AG04449 (cell line): ENCODE measurements at regions not wholly inside any gene's neighbourhood (a gene's known extent, or its start where the extent isn't known, plus 50 kb on each side); places are given as distances from the start of the nearest gene placed in this dataset.

Source experiments
- CTCF ChIA-PET: fragments of 350-600 bp; formaldehyde crosslinking; extraction: SDS; loops from one replicate; lab custom pipeline; 2021; ENCODE audit warnings: antibody characterized with exemption; lab: Yijun Ruan, JAX
- POLR2A ChIA-PET: fragments of 400-600, 350-600 bp; formaldehyde crosslinking; extraction: SDS; loops from one replicate; lab custom pipeline; 2020; ENCODE audit warnings: antibody characterized with exemption, inconsistent platforms; lab: Yijun Ruan, JAX
- DNase-seq: peaks from one replicate; pipeline ENCODE4 v3.0.0-alpha.2; 2010; ENCODE audit warnings: low read depth, low spot score
- H3K4me3 ChIP-seq: 2 replicates; pipeline ENCODE4 v1.5.1; 2011; ENCODE audit warnings: low read depth, mild to moderate bottlenecking, control low read depth, low read length
- CTCF ChIP-seq: IDR thresholded peaks from one replicate; pipeline ENCODE4 v1.5.1; 2011; ENCODE audit warnings: mild to moderate bottlenecking, moderate library complexity, low read length, control low read depth, inconsistent platforms; ENCODE audit not compliant: insufficient read depth; ENCODE audit errors: missing control alignments

DNA sequence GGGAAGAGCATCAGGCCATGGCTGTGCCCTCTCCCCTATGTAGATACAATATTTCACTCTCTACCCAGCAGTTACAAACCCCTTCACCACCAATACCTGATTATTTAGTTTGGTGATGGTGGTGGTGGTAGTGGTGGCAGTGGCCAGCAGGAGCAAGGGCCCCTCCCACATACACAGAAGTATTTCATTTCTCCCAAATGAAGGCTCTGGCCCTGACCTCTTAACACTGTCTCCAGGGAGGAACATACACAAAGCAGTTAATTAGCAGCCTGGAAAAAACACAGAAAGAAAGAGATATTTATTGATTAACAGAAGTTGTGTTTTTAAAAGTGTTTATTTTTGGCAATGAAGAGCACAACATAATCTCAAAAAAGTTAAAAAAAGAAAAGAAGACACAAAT, 212.7 kb upstream of the SAMSN1 start:
- POLR2A ChIA-PET, result no interaction called here
- H3K4me3 ChIP-seq, result no peak overlapping the region
- no peak for TF ChIP-seq CTCF
- DNase-seq, result no peak
- CTCF ChIA-PET, result no interaction called here

GRCh38 chr21:14757533-14758327, 211.6 kb upstream of the SAMSN1 start:
- no peak for TF ChIP-seq CTCF
- no peak overlapping the region for H3K4me3 ChIP-seq
- DNase-seq, result no peak
- ChIA-PET POLR2A (no interaction called here), CTCF (no interaction called here)

- no peak overlapping the region for H3K4me3 ChIP-seq
- no peak for DNase-seq
- ChIA-PET POLR2A (no interaction called here), CTCF (interaction anchor here (0.6 kb wide), 1 partner anchor 22 kb away, joined by 3 read pairs; no protein-coding TSS in a partner anchor)
- TF ChIP-seq CTCF, result no peak
Observed at GRCh38 chr21:14755086-14755485, 209.0 kb upstream of the SAMSN1 start.

DNA sequence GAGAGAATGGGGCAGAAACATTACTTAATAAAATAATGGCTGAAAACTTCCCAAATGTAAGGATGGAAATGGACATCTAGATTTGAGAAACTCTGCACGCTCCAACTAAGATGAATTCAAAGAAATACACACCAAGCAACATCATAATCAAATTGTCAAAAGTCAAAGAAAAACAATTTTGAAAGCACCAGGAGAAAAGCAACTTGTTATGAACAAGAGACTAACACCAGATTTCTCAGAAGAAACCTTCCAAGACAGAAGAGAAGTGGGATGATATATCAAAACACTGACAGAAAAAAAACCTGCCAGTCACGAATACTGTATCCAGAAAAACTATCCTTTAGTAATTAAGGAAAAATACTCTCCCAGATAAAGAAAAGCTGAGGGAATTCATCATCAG, 208.6 kb upstream of the SAMSN1 start:
- CTCF ChIA-PET, result no interaction called here

GRCh38 chr21:14754259-14754604, 208.1 kb upstream of the SAMSN1 start:
- no peak for TF ChIP-seq CTCF
- CTCF ChIA-PET, result no interaction called here
- POLR2A ChIA-PET, result no interaction called here
- H3K4me3 ChIP-seq, result no peak overlapping the region
- no peak for DNase-seq

More for the DNA sequence above, 208.6 kb upstream of the SAMSN1 start:
- TF ChIP-seq CTCF, result no peak
- H3K4me3 ChIP-seq, result no peak overlapping the region
- no peak for DNase-seq
- POLR2A ChIA-PET, result no interaction called here

- ChIA-PET CTCF (no interaction called here), POLR2A (no interaction called here)
- TF ChIP-seq CTCF, result no peak
Observed at GRCh38 chr21:14753466-14754258, 207.5 kb upstream of the SAMSN1 start.

More at GRCh38 chr21:14753466-14754258, 207.5 kb upstream of the SAMSN1 start:
- no peak for DNase-seq
- H3K4me3 ChIP-seq, result no peak overlapping the region
